IMR-90 (cell line): ENCODE measurements at regions not wholly inside any gene's neighbourhood (a gene's known extent, or its start where the extent isn't known, plus 50 kb on each side); places are given as distances from the start of the nearest gene placed in this dataset.

Experiments
- ATAC-seq: fragments of 200-7000 bp; cut with Tn5 transposase; 2 replicates; pipeline ENCODE4 v1.9.1; 2020; ENCODE audit warnings: low read depth, mild to moderate bottlenecking, moderate library complexity
- BruUV-seq: library from RNA; stranded (reverse); fragments of 400-500 nt; replicated peaks from 2 replicates; lab custom pipeline; 2021; lab: Mats Ljungman, UMichigan
- CTCF ChIA-PET: fragments of 300-600 bp; formaldehyde crosslinking; extraction: SDS; loops from one replicate; lab custom pipeline; 2021; ENCODE audit warnings: antibody characterized with exemption; lab: Yijun Ruan, JAX
- POLR2A ChIA-PET: fragments of 300-600 bp; sonication (Branson Sonifier 250); formaldehyde crosslinking; loops from one replicate; lab custom pipeline; 2022; ENCODE audit warnings: antibody characterized with exemption; ENCODE audit not compliant: unreplicated experiment; lab: Charles Lee
- DNase-seq: peaks from one replicate; pipeline ENCODE4 v3.0.0; 2013
- H2AFZ ChIP-seq: replicated peaks from 2 replicates; pipeline ENCODE3; 2013; ENCODE audit warnings: low read length, mild to moderate bottlenecking; ENCODE audit not compliant: poor library complexity
- H2AK5ac ChIP-seq: 2 replicates; pipeline ENCODE4 v1.6.1; 2013; ENCODE audit warnings: low read depth, low read length, inconsistent platforms
- H2AK9ac ChIP-seq: replicated peaks from 2 replicates; pipeline ENCODE3; 2013; ENCODE audit warnings: mild to moderate bottlenecking, low read depth, low read length, moderate library complexity; ENCODE audit not compliant: poor library complexity
- H2BK120ac ChIP-seq: 2 replicates; pipeline ENCODE4 v1.6.1; 2013; ENCODE audit warnings: low read depth, low read length, inconsistent platforms
- H2BK15ac ChIP-seq: 3 replicates; pipeline ENCODE4 v1.6.1; 2013; ENCODE audit warnings: low read depth, low read length, inconsistent platforms
- H2BK20ac ChIP-seq: 2 replicates; pipeline ENCODE4 v1.6.1; 2013; ENCODE audit warnings: low read depth, mild to moderate bottlenecking, inconsistent platforms, low read length, moderate library complexity
- H2BK5ac ChIP-seq: 2 replicates; pipeline ENCODE4 v1.6.1; 2013; ENCODE audit warnings: mild to moderate bottlenecking, low read depth, low read length, inconsistent platforms; ENCODE audit not compliant: poor library complexity, severe bottlenecking
- H3K14ac ChIP-seq: replicated peaks from 2 replicates; pipeline ENCODE4 v1.6.1; 2013; ENCODE audit warnings: low read depth, low read length, inconsistent platforms
- H3K18ac ChIP-seq: 2 replicates; pipeline ENCODE4 v1.6.1; 2013; ENCODE audit warnings: low read depth, low read length, control low read depth
- H3K23ac ChIP-seq: 2 replicates; pipeline ENCODE4 v1.6.1; 2013; ENCODE audit warnings: low read depth, low read length, inconsistent platforms
- H3K27ac ChIP-seq: 2 replicates; pipeline ENCODE4 v1.5.1; 2013; ENCODE audit warnings: mild to moderate bottlenecking, control low read depth, low read length; ENCODE audit not compliant: insufficient read depth
- H3K27me3 ChIP-seq: 2 replicates; pipeline ENCODE4 v1.6.1; 2013; ENCODE audit warnings: low read length; ENCODE audit not compliant: control insufficient read depth, insufficient read depth
- H3K36me3 ChIP-seq: 2 replicates; pipeline ENCODE4 v1.6.1; 2013; ENCODE audit warnings: low read length, mixed read lengths; ENCODE audit not compliant: control insufficient read depth, insufficient read depth
- H3K4ac ChIP-seq: 2 replicates; pipeline ENCODE4 v1.6.1; 2013; ENCODE audit warnings: low read depth, low read length, inconsistent platforms
- H3K4me1 ChIP-seq: 2 replicates; pipeline ENCODE4 v1.6.1; 2013; ENCODE audit warnings: low read length, mixed read lengths; ENCODE audit not compliant: control insufficient read depth, insufficient read depth
- H3K4me2 ChIP-seq: 2 replicates; pipeline ENCODE4 v1.6.1; 2013; ENCODE audit warnings: low read depth, mild to moderate bottlenecking, control low read depth, low read length, moderate library complexity
- H3K4me3 ChIP-seq: 2 replicates; pipeline ENCODE4 v1.5.1; 2013; ENCODE audit warnings: low read depth, mild to moderate bottlenecking, control low read depth, low read length, moderate library complexity; ENCODE audit not compliant: insufficient read depth
- H3K56ac ChIP-seq: 2 replicates; pipeline ENCODE4 v1.6.1; 2013; ENCODE audit warnings: low read length, inconsistent platforms; ENCODE audit not compliant: insufficient read depth; ENCODE audit errors: extremely low read depth
- H3K79me1 ChIP-seq, 2 experiments: 2 replicates each; pipeline ENCODE4 v1.6.1; 2013; ENCODE audit warnings: low read length in 2 of 2, inconsistent platforms in 1 of 2, low read depth in 1 of 2
- H3K9ac ChIP-seq: 2 replicates; pipeline ENCODE4 v1.6.1; 2013; ENCODE audit warnings: low read depth, low read length, control low read depth
- H3K9me1 ChIP-seq: 2 replicates; pipeline ENCODE4 v1.6.1; 2013; ENCODE audit warnings: low read length, inconsistent platforms; ENCODE audit not compliant: insufficient read depth
- H3K9me3 ChIP-seq: 2 replicates; pipeline ENCODE4 v1.6.1; 2013; ENCODE audit warnings: low read length; ENCODE audit not compliant: control insufficient read depth, insufficient read depth
- H4K20me1 ChIP-seq: 2 replicates; pipeline ENCODE4 v1.6.1; 2013; ENCODE audit warnings: low read length, inconsistent platforms; ENCODE audit not compliant: insufficient read depth
- H4K5ac ChIP-seq: 2 replicates; pipeline ENCODE4 v1.6.1; 2013; ENCODE audit warnings: mild to moderate bottlenecking, low read depth, low read length, control low read depth
- H4K8ac ChIP-seq, 2 experiments: 2 replicates each; pipeline ENCODE4 v1.6.1; 2013; ENCODE audit warnings: low read depth in 2 of 2, low read length in 2 of 2, control low read depth in 1 of 2, inconsistent platforms in 1 of 2
- H4K91ac ChIP-seq: 2 replicates; pipeline ENCODE4 v1.6.1; 2013; ENCODE audit warnings: low read depth, low read length, inconsistent platforms; ENCODE audit not compliant: insufficient read depth
- MAFK ChIP-seq: IDR thresholded peaks from 2 replicates; pipeline ENCODE4 v1.6.1; 2012; ENCODE audit warnings: low read depth, low read length, improper control_type of control experiment
- dilution Hi-C: fragments of 300-500 bp; cut with HindIII; formaldehyde crosslinking; loops from one replicate; pipeline ENCODE4 v1.14.3; 2018; ENCODE audit warnings: low sequenced_read_pairs; ENCODE audit not compliant: unreplicated experiment
- in situ Hi-C: fragments of 300-500 bp; cut with MboI; formaldehyde crosslinking; loops from 3 replicates; pipeline ENCODE4 v1.14.3; 2019; ENCODE audit warnings: low sequenced_read_pairs, inconsistent platforms, mixed read lengths
- intact Hi-C: fragments of 100-400 bp; cut with micrococcal nuclease; formaldehyde crosslinking; loops from 2 replicates; pipeline ENCODE4 v1.10.0; 2022

- H2BK15ac ChIP-seq = no peak overlapping the region
- POLR2A ChIA-PET = no interaction called here
- BruUV-seq = no TSS peak
- CTCF ChIA-PET = no interaction called here
- TF ChIP-seq MAFK = no peak
- H3K56ac ChIP-seq = no peak overlapping the region
- H2BK20ac ChIP-seq = no peak overlapping the region
- H3K9ac ChIP-seq = no peak overlapping the region
- no peak overlapping the region for H3K14ac ChIP-seq
- no peak for DNase-seq
- intact Hi-C loops = no loop called here
- in situ Hi-C loops = no loop called here
- H4K5ac ChIP-seq = no peak overlapping the region
- no peak overlapping the region for H2BK120ac ChIP-seq
- H2BK5ac ChIP-seq = no peak overlapping the region
- H4K8ac ChIP-seq = no peak overlapping the region
- dilution Hi-C loops = no loop called here
- no peaks in the 10 kb centered on the region for H3K27me3 ChIP-seq
- H3K23ac ChIP-seq = no peak overlapping the region
- 0 out of 2 replicates have a peak overlapping the region, but pooled peaks have one; percentile 15 for H3K4ac ChIP-seq
- H2AK9ac ChIP-seq = no peak overlapping the region
- no peaks in the 10 kb centered on the region for H3K9me1 ChIP-seq
- H3K79me1 ChIP-seq = no peaks in the 10 kb centered on the region
- H2AK5ac ChIP-seq = no peak overlapping the region; the same call in 1 of the 2 replicates
- H3K27ac ChIP-seq = no peak overlapping the region
- H3K4me3 ChIP-seq = no peak overlapping the region
- H4K91ac ChIP-seq = no peak overlapping the region
- H3K4me2 ChIP-seq = no peak overlapping the region
- no peaks in the 10 kb centered on the region for H3K4me1 ChIP-seq
- H3K9me3 ChIP-seq = no peaks in the 10 kb centered on the region
- ATAC-seq = no peak
- no peak overlapping the region for H3K18ac ChIP-seq
- no peaks in the 10 kb centered on the region for H3K36me3 ChIP-seq
- no peak overlapping the region for H2AFZ ChIP-seq
- H4K20me1 ChIP-seq = no peaks in the 10 kb centered on the region
Measured at GRCh38 chr5:96058084-96058483, 96.4 kb upstream of the ELL2 start.
